H9 (cell line): ENCODE measurements at regions not wholly inside any gene's neighbourhood (a gene's known extent, or its start where the extent isn't known, plus 50 kb on each side); places are given as distances from the start of the nearest gene placed in this dataset.
A peak's percentile ranks its signal among the peaks of the same experiment; 100 is the strongest.

Experiments used
- DNase-seq: peaks from one replicate; pipeline ENCODE4 v3.0.0-alpha.2; 2017
- H2AFZ ChIP-seq: one replicate; pipeline ENCODE4 v1.6.1; 2013; ENCODE audit warnings: mild to moderate bottlenecking, low read length, control low read depth, moderate library complexity
- H2AK5ac ChIP-seq: 2 replicates; pipeline ENCODE4 v1.6.1; 2013; ENCODE audit warnings: low read length, control low read depth, mixed read lengths; ENCODE audit not compliant: insufficient read length
- H2BK120ac ChIP-seq: one replicate; pipeline ENCODE4 v1.6.1; 2013; ENCODE audit warnings: low read depth, mild to moderate bottlenecking, low read length, control low read depth, inconsistent platforms; ENCODE audit not compliant: poor library complexity, severe bottlenecking
- H2BK12ac ChIP-seq: 2 replicates; pipeline ENCODE4 v1.6.1; 2013; ENCODE audit warnings: low read length, control low read depth, mixed read lengths, low read depth; ENCODE audit not compliant: insufficient read length
- H2BK15ac ChIP-seq: 2 replicates; pipeline ENCODE4 v1.6.1; 2013; ENCODE audit warnings: low read depth, low read length, control low read depth
- H2BK20ac ChIP-seq: one replicate; pipeline ENCODE4 v1.6.1; 2013; ENCODE audit warnings: low read depth, mild to moderate bottlenecking, low read length, control low read depth, inconsistent platforms; ENCODE audit not compliant: poor library complexity, severe bottlenecking
- H2BK5ac ChIP-seq: 2 replicates; pipeline ENCODE4 v1.6.1; 2013; ENCODE audit warnings: low read length, control low read depth, mixed read lengths; ENCODE audit not compliant: insufficient read length
- H3K14ac ChIP-seq: 2 replicates; pipeline ENCODE4 v1.6.1; 2013; ENCODE audit warnings: low read length, control low read depth; ENCODE audit not compliant: insufficient read depth
- H3K18ac ChIP-seq: 2 replicates; pipeline ENCODE4 v1.6.1; 2013; ENCODE audit warnings: low read depth, mild to moderate bottlenecking, mixed read lengths, low read length, control low read depth; ENCODE audit not compliant: insufficient read length
- H3K23ac ChIP-seq: 2 replicates; pipeline ENCODE4 v1.6.1; 2013; ENCODE audit warnings: low read length, control low read depth, mixed read lengths, low read depth; ENCODE audit not compliant: insufficient read length
- H3K23me2 ChIP-seq: 2 replicates; pipeline ENCODE4 v1.6.1; 2013; ENCODE audit warnings: low read depth, mild to moderate bottlenecking, mixed read lengths, low read length, control low read depth; ENCODE audit not compliant: insufficient read length, poor library complexity, severe bottlenecking
- H3K27ac ChIP-seq: 2 replicates; pipeline ENCODE4 v1.5.1; 2013; ENCODE audit warnings: low read length, control low read depth, mixed read lengths, low read depth; ENCODE audit not compliant: insufficient read length
- H3K27me3 ChIP-seq: 2 replicates; pipeline ENCODE4 v1.6.1; 2013; ENCODE audit warnings: low read length, control low read depth, inconsistent platforms; ENCODE audit not compliant: insufficient read depth
- H3K4ac ChIP-seq: 2 replicates; pipeline ENCODE4 v1.6.1; 2013; ENCODE audit warnings: low read depth, mild to moderate bottlenecking, control low read depth, inconsistent platforms, low read length, moderate library complexity
- H3K4me1 ChIP-seq: 2 replicates; pipeline ENCODE4 v1.6.1; 2013; ENCODE audit warnings: low read length, control low read depth, inconsistent platforms; ENCODE audit not compliant: insufficient read depth
- H3K4me2 ChIP-seq: 2 replicates; pipeline ENCODE4 v1.6.1; 2013; ENCODE audit warnings: low read length, control low read depth, mixed read lengths; ENCODE audit not compliant: insufficient read length, insufficient read depth
- H3K56ac ChIP-seq: 2 replicates; pipeline ENCODE4 v1.6.1; 2013; ENCODE audit warnings: low read depth, mild to moderate bottlenecking, mixed read lengths, low read length, control low read depth; ENCODE audit not compliant: insufficient read length
- H3K79me1 ChIP-seq: 2 replicates; pipeline ENCODE4 v1.6.1; 2013; ENCODE audit warnings: low read depth, mild to moderate bottlenecking, moderate library complexity, low read length, control low read depth, inconsistent platforms; ENCODE audit not compliant: insufficient read depth, poor library complexity, severe bottlenecking
- H3K79me2 ChIP-seq: 2 replicates; pipeline ENCODE4 v1.6.1; 2013; ENCODE audit warnings: low read length, control low read depth, inconsistent platforms; ENCODE audit not compliant: insufficient read depth
- H3K9ac ChIP-seq: 2 replicates; pipeline ENCODE4 v1.6.1; 2013; ENCODE audit warnings: low read length, control low read depth, mixed read lengths; ENCODE audit not compliant: insufficient read length; ENCODE audit errors: extremely low read depth
- H3K9me3 ChIP-seq: one replicate; pipeline ENCODE4 v1.6.1; 2013; ENCODE audit warnings: low read depth, low read length, inconsistent platforms; ENCODE audit not compliant: control insufficient read depth
- H3T11ph ChIP-seq: one replicate; pipeline ENCODE4 v1.6.1; 2013; ENCODE audit warnings: mild to moderate bottlenecking, low read length, control low read depth, inconsistent platforms
- H4K20me1 ChIP-seq: one replicate; pipeline ENCODE4 v1.6.1; 2013; ENCODE audit not compliant: control insufficient read depth, insufficient read length, insufficient read depth
- H4K5ac ChIP-seq: 2 replicates; pipeline ENCODE4 v1.6.1; 2013; ENCODE audit warnings: low read depth, mild to moderate bottlenecking, mixed read lengths, low read length, control low read depth; ENCODE audit not compliant: insufficient read length
- H4K8ac ChIP-seq: replicated peaks from 2 replicates; pipeline ENCODE4 v1.6.1; 2013; ENCODE audit warnings: low read length, control low read depth, mixed read lengths, low read depth; ENCODE audit not compliant: insufficient read length
- H4K91ac ChIP-seq: 2 replicates; pipeline ENCODE4 v1.6.1; 2013; ENCODE audit warnings: low read depth, mild to moderate bottlenecking, moderate library complexity, mixed read lengths, low read length, control low read depth; ENCODE audit not compliant: insufficient read length
- H3K27ac Mint-ChIP-seq, 3 experiments: 2 replicates in 2 of 3; 3 replicates in 1 of 3; pipeline ENCODE4 v1.8.0; 2020 to 2021; ENCODE audit warnings: mixed read lengths in 3 of 3, mild to moderate bottlenecking in 1 of 3, moderate library complexity in 1 of 3
- H3K27me3 Mint-ChIP-seq: 2 replicates; pipeline ENCODE4 v1.8.0; 2021; ENCODE audit warnings: low read depth, mild to moderate bottlenecking, moderate library complexity, mixed read lengths
- H3K36me3 Mint-ChIP-seq, 3 experiments: 2 replicates in 2 of 3; 3 replicates in 1 of 3; pipeline ENCODE4 v1.8.0; 2020 to 2021; ENCODE audit warnings: low read depth in 3 of 3, mixed read lengths in 3 of 3; ENCODE audit not compliant: insufficient read depth in 1 of 3
- H3K4me1 Mint-ChIP-seq, 2 experiments: 2 replicates each; pipeline ENCODE4 v1.8.0; 2020; ENCODE audit warnings: mixed read lengths in 2 of 2
- H3K4me3 Mint-ChIP-seq, 2 experiments: 2 replicates in 1 of 2; 3 replicates in 1 of 2; pipeline ENCODE4 v1.8.0; 2020 to 2021; ENCODE audit warnings: mild to moderate bottlenecking in 2 of 2, mixed read lengths in 2 of 2, moderate library complexity in 1 of 2
- H3K9me3 Mint-ChIP-seq, 2 experiments: 2 replicates in 1 of 2; 3 replicates in 1 of 2; pipeline ENCODE4 v1.8.0; 2020; ENCODE audit warnings: mild to moderate bottlenecking in 2 of 2, mixed read lengths in 2 of 2, moderate library complexity in 1 of 2
- WGBS: extraction: QIAGEN DNeasy Blood & Tissue Kit; methylation state at CpG from one replicate; pipeline ENCODE4 v1.1.7; 2013; ENCODE audit warnings: missing lambda C conversion rate, low lambda C conversion rate, mixed read lengths; ENCODE audit not compliant: insufficient read length; ENCODE audit errors: extremely low coverage; 5-methylcytosine and 5-hydroxymethylcytosine counted together
- TF ChIP-seq, protein P1 (sequence below): fragments of 200-600 bp; sonication (generic); conservative IDR thresholded peaks from 3 replicates; pipeline ENCODE4 v1.8.0; 2021; ENCODE audit warnings: antibody characterized with exemption, mild to moderate bottlenecking

GRCh38 chr19:32253683-32254508, 91.5 kb upstream of the ZNF507 start:
- no peak overlapping the region for H4K8ac ChIP-seq
- H4K91ac ChIP-seq: no peak overlapping the region
- Mint-ChIP-seq H3K4me1 (no peaks in the 10 kb centered on the region), H3K27ac (peak overlapping the region in 1 of 3 experiments; percentile 14; a peak in 2 of 7 replicates), H3K27me3 (no peaks in the 10 kb centered on the region; the same call in 1 of the 2 replicates), H3K4me3 (no peak overlapping the region), H3K36me3 (no peaks in the 10 kb centered on the region; a peak in 1 of 7 replicates), H3K9me3 (no peaks in the 10 kb centered on the region)
- no peaks in the 10 kb centered on the region for H3K79me2 ChIP-seq
- no peak overlapping the region for H2BK120ac ChIP-seq
- no peak overlapping the region for H2AK5ac ChIP-seq
- H3K23ac ChIP-seq: no peak overlapping the region
- H2AFZ ChIP-seq: no peak overlapping the region
- H3K56ac ChIP-seq: no peak overlapping the region
- no peaks in the 10 kb centered on the region for H3K23me2 ChIP-seq
- TF ChIP-seq, protein P1, sequence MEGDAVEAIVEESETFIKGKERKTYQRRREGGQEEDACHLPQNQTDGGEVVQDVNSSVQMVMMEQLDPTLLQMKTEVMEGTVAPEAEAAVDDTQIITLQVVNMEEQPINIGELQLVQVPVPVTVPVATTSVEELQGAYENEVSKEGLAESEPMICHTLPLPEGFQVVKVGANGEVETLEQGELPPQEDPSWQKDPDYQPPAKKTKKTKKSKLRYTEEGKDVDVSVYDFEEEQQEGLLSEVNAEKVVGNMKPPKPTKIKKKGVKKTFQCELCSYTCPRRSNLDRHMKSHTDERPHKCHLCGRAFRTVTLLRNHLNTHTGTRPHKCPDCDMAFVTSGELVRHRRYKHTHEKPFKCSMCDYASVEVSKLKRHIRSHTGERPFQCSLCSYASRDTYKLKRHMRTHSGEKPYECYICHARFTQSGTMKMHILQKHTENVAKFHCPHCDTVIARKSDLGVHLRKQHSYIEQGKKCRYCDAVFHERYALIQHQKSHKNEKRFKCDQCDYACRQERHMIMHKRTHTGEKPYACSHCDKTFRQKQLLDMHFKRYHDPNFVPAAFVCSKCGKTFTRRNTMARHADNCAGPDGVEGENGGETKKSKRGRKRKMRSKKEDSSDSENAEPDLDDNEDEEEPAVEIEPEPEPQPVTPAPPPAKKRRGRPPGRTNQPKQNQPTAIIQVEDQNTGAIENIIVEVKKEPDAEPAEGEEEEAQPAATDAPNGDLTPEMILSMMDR: no peak
- H2BK20ac ChIP-seq: no peak overlapping the region
- no peak overlapping the region for H3K4ac ChIP-seq
- H3K4me2 ChIP-seq: no peak overlapping the region
- H4K20me1 ChIP-seq: no peaks in the 10 kb centered on the region
- no peak overlapping the region for H3K27ac ChIP-seq
- no peak overlapping the region for H3K14ac ChIP-seq
- no peak overlapping the region for H3K9ac ChIP-seq
- no peak overlapping the region for H3T11ph ChIP-seq
- no peak overlapping the region for H2BK15ac ChIP-seq
- no peak for DNase-seq
- H3K27me3 ChIP-seq: no peaks in the 10 kb centered on the region
- no peak overlapping the region for H2BK5ac ChIP-seq
- no peaks in the 10 kb centered on the region for H3K9me3 ChIP-seq
- WGBS: no CpG with 5 or more reads among the region's 30 CpGs
- H3K4me1 ChIP-seq: no peaks in the 10 kb centered on the region
- no peak overlapping the region for H2BK12ac ChIP-seq
- H3K18ac ChIP-seq: no peak overlapping the region
- H4K5ac ChIP-seq: no peak overlapping the region
- no peaks in the 10 kb centered on the region for H3K79me1 ChIP-seq
